Keratinocyte (primary cell): ENCODE measurements at regions not wholly inside any gene's neighbourhood (a gene's known extent, or its start where the extent isn't known, plus 50 kb on each side); places are given as distances from the start of the nearest gene placed in this dataset.

Source experiments
- DNase-seq: peaks from one replicate; pipeline ENCODE4 v3.0.0-alpha.2; 2011; ENCODE audit warnings: low read depth, missing footprints, low spot score
- FAIRE-seq: peaks from 2 replicates; lab custom pipeline; 2011; peaks lifted over from hg19 to GRCh38; lab: Jason Lieb, UNC
- H2AFZ ChIP-seq: 2 replicates; pipeline ENCODE4 v1.6.0; 2012; ENCODE audit warnings: low read length, control low read depth, inconsistent platforms; ENCODE audit not compliant: control insufficient read depth
- H3K27ac ChIP-seq: 2 replicates; pipeline ENCODE4 v1.5.1; 2011; ENCODE audit warnings: low read length; ENCODE audit not compliant: control insufficient read depth, insufficient read depth
- H3K27me3 ChIP-seq: 3 replicates; pipeline ENCODE4 v1.6.0; 2011; ENCODE audit warnings: low read length; ENCODE audit not compliant: control insufficient read depth, insufficient read depth; ENCODE audit errors: extremely low read depth
- H3K36me3 ChIP-seq, 2 experiments: 2 replicates in 1 of 2; 3 replicates in 1 of 2; pipeline ENCODE4 v1.5.1; 2011; ENCODE audit warnings: low read length in 2 of 2, mild to moderate bottlenecking in 1 of 2; ENCODE audit not compliant: control insufficient read depth in 2 of 2, insufficient read depth in 2 of 2; ENCODE audit errors: extremely low read depth in 1 of 2
- H3K4me1 ChIP-seq: 3 replicates; pipeline ENCODE4 v1.5.1; 2011; ENCODE audit warnings: low read length; ENCODE audit not compliant: control insufficient read depth, insufficient read depth; ENCODE audit errors: extremely low read depth
- H3K4me2 ChIP-seq: 3 replicates; pipeline ENCODE4 v1.6.0; 2011; ENCODE audit warnings: low read depth, low read length; ENCODE audit not compliant: control insufficient read depth, insufficient read depth; ENCODE audit errors: extremely low read depth
- H3K4me3 ChIP-seq, 3 experiments: fragments of 200-600 bp in 1 of 3; sonication (generic) in 1 of 3; 2 replicates in 2 of 3; 3 replicates in 1 of 3; pipeline ENCODE4 v1.5.1; 2011 to 2016; ENCODE audit warnings: low read length in 3 of 3, mild to moderate bottlenecking in 3 of 3, control low read depth in 2 of 3, inconsistent platforms in 1 of 3, low read depth in 1 of 3, mixed read lengths in 1 of 3, mixed run types in 1 of 3, moderate library complexity in 1 of 3; ENCODE audit not compliant: control insufficient read depth in 2 of 3, insufficient read depth in 2 of 3; ENCODE audit errors: extremely low read depth in 1 of 3
- H3K79me2 ChIP-seq: 2 replicates; pipeline ENCODE4 v1.6.0; 2012; ENCODE audit warnings: low read length; ENCODE audit not compliant: control insufficient read depth, insufficient read depth
- H3K9ac ChIP-seq: 3 replicates; pipeline ENCODE4 v1.6.0; 2011; ENCODE audit warnings: low read length; ENCODE audit not compliant: control insufficient read depth, insufficient read depth; ENCODE audit errors: extremely low read depth
- H3K9me1 ChIP-seq: 3 replicates; pipeline ENCODE4 v1.6.0; 2011; ENCODE audit warnings: low read length; ENCODE audit not compliant: control insufficient read depth, insufficient read depth; ENCODE audit errors: extremely low read depth
- H3K9me3 ChIP-seq: 2 replicates; pipeline ENCODE4 v1.5.1; 2012; ENCODE audit warnings: low read depth, low read length; ENCODE audit not compliant: control insufficient read depth
- H4K20me1 ChIP-seq: 3 replicates; pipeline ENCODE4 v1.6.0; 2011; ENCODE audit warnings: low read length; ENCODE audit not compliant: control insufficient read depth, insufficient read depth; ENCODE audit errors: extremely low read depth
- EZH2 ChIP-seq: IDR thresholded peaks from one replicate; pipeline ENCODE4 v1.6.1; 2012; ENCODE audit warnings: inconsistent platforms, mild to moderate bottlenecking, low read length, moderate library complexity
- dilution Hi-C: fragments of 300-500 bp; cut with MboI; formaldehyde crosslinking; loops from one replicate; pipeline ENCODE4 v1.7.0; 2020; ENCODE audit warnings: low sequenced_read_pairs; ENCODE audit not compliant: extremely low pct_ligation_motif_present
- TF ChIP-seq, protein P1 (sequence below), 3 experiments: IDR thresholded peaks in 1 of 3; conservative IDR thresholded peaks in 1 of 3; optimal IDR thresholded peaks in 1 of 3; 2 replicates in 2 of 3; 3 replicates in 1 of 3; pipeline versions ENCODE3 to v1.5.1; 2011; ENCODE audit warnings: low read length in 3 of 3, mild to moderate bottlenecking in 3 of 3, moderate library complexity in 2 of 3, control low read depth in 1 of 3, inconsistent platforms in 1 of 3; ENCODE audit not compliant: insufficient read depth in 2 of 3; ENCODE audit errors: extremely low read depth in 1 of 3

DNA sequence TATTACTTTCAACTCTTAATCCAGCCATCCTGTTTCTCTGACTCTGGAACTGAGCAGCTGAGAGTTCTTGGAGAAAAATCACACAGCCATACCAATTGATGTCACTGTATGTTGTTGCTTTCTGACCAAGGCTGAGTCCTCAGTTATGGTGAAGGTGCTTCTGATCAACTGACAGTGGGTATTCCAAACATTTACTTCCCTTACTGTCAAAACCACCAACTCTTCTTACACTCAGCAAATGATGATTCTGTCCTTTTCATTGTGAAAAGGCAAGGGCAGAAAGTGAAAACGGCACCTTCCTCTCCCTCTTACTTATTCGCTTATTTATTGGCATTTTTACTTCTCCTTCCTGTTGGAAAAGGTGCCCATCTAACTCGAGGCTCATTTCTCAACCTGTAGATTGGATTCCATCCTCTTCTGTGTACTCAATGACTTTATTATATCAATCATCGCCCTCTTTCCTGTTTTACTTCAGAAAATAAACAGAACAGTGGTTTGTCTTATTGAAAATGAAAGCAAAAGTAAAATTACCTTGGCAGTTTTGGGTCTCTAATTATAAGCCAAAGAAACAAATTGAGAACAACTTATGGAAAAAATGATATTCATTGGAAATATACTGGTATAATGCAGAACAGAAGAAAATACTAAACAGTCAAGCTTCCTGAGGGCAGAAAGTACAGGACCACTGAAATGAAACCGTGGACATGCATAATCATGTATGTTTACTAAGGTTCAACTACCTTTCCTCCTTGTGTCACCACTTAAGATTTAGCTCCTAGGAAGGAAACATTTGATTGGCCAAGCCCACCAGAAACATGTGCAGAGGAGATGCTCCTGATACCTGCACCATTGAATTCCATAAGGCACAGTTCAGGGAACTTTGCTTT, 104.5 kb upstream of the CHD1 start:
- Histone ChIP-seq H3K9me3 (no peaks in the 10 kb centered on the region), H3K27ac (no peak overlapping the region), H3K79me2 (no peaks in the 10 kb centered on the region), H3K4me2 (peak overlapping the region; percentile 77), H2AFZ (peak overlapping the region; percentile 94), H3K36me3 (no peaks in the 10 kb centered on the region), H3K4me3 (peak overlapping the region in 2 of 3 experiments; percentile 18 to 43), H3K9ac (no peak overlapping the region), H4K20me1 (no peaks in the 10 kb centered on the region), H3K4me1 (peaks cover 3% of the 10 kb centered on the region), H3K27me3 (no peaks in the 10 kb centered on the region), H3K9me1 (no peaks in the 10 kb centered on the region)
- no peak for DNase-seq
- dilution Hi-C loops, result no loop called here
- TF ChIP-seq EZH2, result no peak
- TF ChIP-seq, protein P1, sequence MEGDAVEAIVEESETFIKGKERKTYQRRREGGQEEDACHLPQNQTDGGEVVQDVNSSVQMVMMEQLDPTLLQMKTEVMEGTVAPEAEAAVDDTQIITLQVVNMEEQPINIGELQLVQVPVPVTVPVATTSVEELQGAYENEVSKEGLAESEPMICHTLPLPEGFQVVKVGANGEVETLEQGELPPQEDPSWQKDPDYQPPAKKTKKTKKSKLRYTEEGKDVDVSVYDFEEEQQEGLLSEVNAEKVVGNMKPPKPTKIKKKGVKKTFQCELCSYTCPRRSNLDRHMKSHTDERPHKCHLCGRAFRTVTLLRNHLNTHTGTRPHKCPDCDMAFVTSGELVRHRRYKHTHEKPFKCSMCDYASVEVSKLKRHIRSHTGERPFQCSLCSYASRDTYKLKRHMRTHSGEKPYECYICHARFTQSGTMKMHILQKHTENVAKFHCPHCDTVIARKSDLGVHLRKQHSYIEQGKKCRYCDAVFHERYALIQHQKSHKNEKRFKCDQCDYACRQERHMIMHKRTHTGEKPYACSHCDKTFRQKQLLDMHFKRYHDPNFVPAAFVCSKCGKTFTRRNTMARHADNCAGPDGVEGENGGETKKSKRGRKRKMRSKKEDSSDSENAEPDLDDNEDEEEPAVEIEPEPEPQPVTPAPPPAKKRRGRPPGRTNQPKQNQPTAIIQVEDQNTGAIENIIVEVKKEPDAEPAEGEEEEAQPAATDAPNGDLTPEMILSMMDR (optimal IDR thresholded peaks at IDR 0.05 in 1 of 3, IDR thresholded peaks at IDR 0.05 in 1 of 3, conservative IDR thresholded peaks at IDR 0.05 in 1 of 3; ENCODE audit: extremely low read depth in 1 of 3, insufficient read depth in 2 of 3, low read length in 3 of 3), result no peak
- peak; percentile 41 for FAIRE-seq

DNA sequence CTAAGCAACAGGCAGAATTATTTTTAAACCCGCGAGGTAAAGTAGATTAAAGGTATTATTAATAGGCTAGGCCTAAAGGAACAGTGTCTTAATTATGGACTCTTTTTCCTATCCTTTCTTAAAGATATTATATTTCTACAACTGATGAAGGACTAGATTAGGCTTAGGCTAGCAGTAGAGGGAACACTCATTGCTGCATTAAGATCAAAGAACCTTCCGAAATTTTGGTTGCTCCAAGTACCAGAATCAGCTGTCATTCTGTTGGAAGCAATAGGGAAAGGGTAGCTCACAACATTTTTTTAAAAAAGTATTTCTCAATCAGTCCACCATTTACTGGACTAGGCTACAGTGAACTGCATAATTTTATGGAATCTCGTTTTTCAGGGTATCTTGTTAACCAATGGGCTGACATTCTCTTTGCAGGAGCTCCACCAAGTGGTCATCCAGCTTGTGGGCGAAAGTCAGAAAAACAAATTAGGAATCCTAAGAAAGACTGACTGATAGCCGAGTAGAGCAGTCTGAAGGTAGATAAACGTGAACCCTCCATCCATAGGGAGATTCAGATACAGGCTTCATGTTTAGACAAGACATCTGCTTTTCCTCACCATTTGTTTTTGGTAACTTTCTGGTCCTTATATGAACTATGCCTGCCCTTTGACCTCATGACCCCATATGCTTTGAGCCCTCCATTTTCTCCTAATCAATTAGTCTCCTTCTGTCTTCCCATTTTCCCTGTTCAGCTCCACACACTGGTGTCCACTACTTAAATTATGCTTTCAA, 103.6 kb upstream of the CHD1 start:
- no peak for DNase-seq

More for the DNA sequence above, 103.6 kb upstream of the CHD1 start:
- FAIRE-seq, result peak; percentile 90
- no peaks in the 10 kb centered on the region for H3K36me3 ChIP-seq
- H3K27ac ChIP-seq, result no peak overlapping the region
- no peak for TF ChIP-seq EZH2
- TF ChIP-seq, protein P1 (optimal IDR thresholded peaks at IDR 0.05 in 1 of 3, IDR thresholded peaks at IDR 0.05 in 1 of 3, conservative IDR thresholded peaks at IDR 0.05 in 1 of 3; ENCODE audit: extremely low read depth in 1 of 3, insufficient read depth in 2 of 3, low read length in 3 of 3), result peak; percentile 57 to 66 (median 65)
- no peaks in the 10 kb centered on the region for H4K20me1 ChIP-seq
- dilution Hi-C loops, result no loop called here
- peaks cover 3% of the 10 kb centered on the region for H3K4me1 ChIP-seq
- peak overlapping the region; percentile 77 for H3K4me2 ChIP-seq
- no peaks in the 10 kb centered on the region for H3K27me3 ChIP-seq
- H3K9me1 ChIP-seq, result no peaks in the 10 kb centered on the region
- H3K79me2 ChIP-seq, result no peaks in the 10 kb centered on the region
- no peaks in the 10 kb centered on the region for H3K9me3 ChIP-seq
- no peak overlapping the region for H3K9ac ChIP-seq
- H3K4me3 ChIP-seq, result no peak overlapping the region
- peak overlapping the region; percentile 94 for H2AFZ ChIP-seq
